MV-4-11 (cell line): ENCODE measurements at regions not wholly inside any gene's neighbourhood (a gene's known extent, or its start where the extent isn't known, plus 50 kb on each side); places are given as distances from the start of the nearest gene placed in this dataset.
A peak's percentile ranks its signal among the peaks of the same experiment; 100 is the strongest.

Experiments used
- DNase-seq: peaks from one replicate; lab custom pipeline; 2025; lab: John Stamatoyannopoulos, UW

GRCh38 chr6:10465629-10466499 is 51.0 kb upstream of the TFAP2A start:
- DNase-seq: peak; percentile 7
